ENCODE measurements at regions not wholly inside any gene's neighbourhood (a gene's known extent, or its start where the extent isn't known, plus 50 kb on each side); places are given as distances from the start of the nearest gene placed in this dataset.

DNA sequence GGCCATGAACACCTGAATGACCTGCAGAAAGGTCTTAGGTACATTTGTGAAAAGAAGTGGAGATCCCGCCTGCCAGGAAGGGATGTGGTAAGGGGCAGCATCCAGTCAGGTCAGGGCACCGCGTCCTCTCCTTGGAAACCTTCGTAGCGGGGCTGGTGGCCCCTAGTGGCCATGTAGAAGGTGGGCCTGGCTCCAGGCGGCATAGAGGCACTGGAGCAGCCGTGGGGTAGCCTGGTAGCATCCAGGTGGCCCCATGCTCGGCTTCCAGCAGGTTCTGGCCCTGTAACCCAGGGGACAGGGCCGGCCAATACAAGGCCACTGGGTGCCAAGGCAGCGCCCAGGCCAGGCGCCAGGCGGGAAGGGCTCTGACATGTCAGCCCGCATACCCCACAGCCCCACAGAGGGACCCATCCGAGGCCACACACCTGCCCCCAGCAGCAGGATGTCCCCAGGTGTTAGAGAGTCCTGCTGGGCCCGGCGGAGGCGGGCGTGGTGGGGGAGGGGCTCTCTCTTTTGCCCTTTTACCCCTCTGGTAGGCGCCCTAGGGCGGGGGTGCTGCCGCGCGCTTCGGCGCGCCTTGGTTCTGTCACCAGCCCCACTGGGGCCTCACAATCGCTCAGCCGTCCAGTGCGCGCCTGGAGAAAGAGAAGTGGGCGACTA is 58.3 kb upstream of the SPATA31E1 start:
- ATAC-seq (no peak), DNase-seq (no peak)

DNA sequence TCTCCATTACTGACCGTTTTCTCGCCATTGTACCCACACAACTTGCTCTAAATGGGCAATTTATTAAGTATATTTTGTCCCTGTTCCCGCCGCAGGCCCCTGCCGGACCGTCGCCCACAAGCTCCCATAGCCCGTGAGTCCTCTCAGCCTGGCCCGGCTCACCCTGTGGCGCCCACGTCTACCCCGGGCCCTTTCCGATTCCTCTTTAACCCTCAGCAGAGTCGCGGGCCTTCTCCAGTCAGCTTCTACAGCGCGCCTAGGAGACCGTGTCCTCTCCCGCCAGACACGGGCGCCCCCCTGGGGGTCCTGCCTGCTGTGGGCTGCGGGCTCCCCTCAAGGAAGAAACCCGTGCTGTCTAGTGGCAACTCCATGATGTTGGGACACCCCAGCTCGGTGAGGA is 57.8 kb upstream of the SPATA31E1 start:
- no peak for ATAC-seq
- no peak for DNase-seq

DNA sequence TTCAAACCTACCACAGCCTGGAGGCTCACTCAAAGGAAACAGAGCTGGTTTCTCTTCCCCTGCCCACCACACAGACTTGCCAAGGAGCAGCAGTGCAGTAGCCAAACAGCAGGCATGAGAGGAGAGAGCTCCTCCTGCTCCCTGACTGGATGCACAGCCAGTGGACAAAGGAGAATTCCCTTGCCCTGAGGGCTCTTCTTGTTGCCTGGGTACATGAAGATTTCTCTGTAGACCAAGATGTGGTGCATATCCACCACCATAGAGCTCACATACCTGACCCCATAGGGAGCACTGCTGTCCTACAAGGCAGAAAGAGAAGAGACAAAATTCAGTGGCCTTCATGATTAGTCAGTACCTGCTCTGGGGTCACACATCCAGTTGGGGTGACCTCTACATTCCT is 56.3 kb upstream of the SPATA31E1 start:
- no peak for ATAC-seq
- DNase-seq = no peak

GRCh38 chr9:87827341-87827740 is 55.3 kb upstream of the SPATA31E1 start:
- ATAC-seq (no peak), DNase-seq (no peak)

DNA sequence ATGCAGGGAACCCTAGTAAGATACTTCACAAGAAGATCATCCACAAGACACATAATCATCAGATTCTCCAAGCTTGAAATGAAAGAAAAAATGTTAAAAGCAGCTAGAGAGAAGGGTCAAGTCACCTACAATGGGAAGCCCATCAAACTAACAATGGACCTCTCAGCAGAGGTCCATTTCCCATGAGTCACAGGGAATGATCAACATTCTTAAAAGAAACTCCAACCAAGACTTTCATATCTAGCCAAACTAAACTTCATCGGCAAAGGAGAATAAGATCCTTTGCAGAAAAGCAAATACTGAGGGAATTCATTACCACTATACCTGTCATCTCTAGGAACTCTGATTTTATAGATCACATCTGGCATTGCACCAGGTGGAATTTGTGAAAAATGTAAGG is 52.9 kb upstream of the SPATA31E1 start:
- DNase-seq = no peak
- no peak for ATAC-seq

- ATAC-seq (no peak), DNase-seq (no peak)
Observed at GRCh38 chr9:87830446-87830845, 52.2 kb upstream of the SPATA31E1 start.

- DNase-seq = no peak
- no peak for ATAC-seq
Observed at GRCh38 chr9:87831159-87831558, 51.5 kb upstream of the SPATA31E1 start.

Data from stimulated activated naive CD8-positive, alpha-beta T cell treated with anti-CD3 and anti-CD28 coated beads, Interleukin-15, Interleukin-2, amounts not matched to agents 100 U/mL and 50 U/mL, for 24 hours (primary cell).